ENCODE measurements at regions not wholly inside any gene's neighbourhood (a gene's known extent, or its start where the extent isn't known, plus 50 kb on each side); places are given as distances from the start of the nearest gene placed in this dataset.

GRCh38 chr22:22400964-22401363, 107.6 kb downstream of the ZNF280B start:
- no peak overlapping the region for H3K27ac Mint-ChIP-seq

GRCh38 chr22:22401381-22401780, 107.2 kb downstream of the ZNF280B start:
- Mint-ChIP-seq H3K27me3 (ENCODE audit: low read depth) (peaks cover 13% of the 10 kb centered on the region), H3K4me1 (ENCODE audit: low read depth) (no peaks in the 10 kb centered on the region), H3K9me3 (ENCODE audit: insufficient read depth) (no peaks in the 10 kb centered on the region), H3K36me3 (ENCODE audit: low read depth) (no peaks in the 10 kb centered on the region), H3K27ac (no peak overlapping the region), H3K4me3 (no peak overlapping the region)
- POLR2A ChIA-PET: no interaction called here
- ATAC-seq (no peak), DNase-seq (no peak)
- CTCF ChIA-PET: interaction anchor here (1.7 kb wide), 1 partner anchor 22 kb away, joined by 9 read pairs; no protein-coding TSS in a partner anchor

More at GRCh38 chr22:22400964-22401363, 107.6 kb downstream of the ZNF280B start:
- no peaks in the 10 kb centered on the region for H3K36me3 Mint-ChIP-seq (ENCODE audit: low read depth)
- DNase-seq: no peak
- H3K9me3 Mint-ChIP-seq (ENCODE audit: insufficient read depth): no peaks in the 10 kb centered on the region
- ChIA-PET POLR2A (interaction anchor here (0.8 kb wide), 1 partner anchor 16 kb away, joined by 3 read pairs; no protein-coding TSS in a partner anchor), CTCF (interaction anchor here (1.7 kb wide), 1 partner anchor 22 kb away, joined by 9 read pairs; no protein-coding TSS in a partner anchor)
- no peak overlapping the region for H3K4me3 Mint-ChIP-seq
- H3K27me3 Mint-ChIP-seq (ENCODE audit: low read depth): peaks cover 11% of the 10 kb centered on the region
- no peak for ATAC-seq
- no peaks in the 10 kb centered on the region for H3K4me1 Mint-ChIP-seq (ENCODE audit: low read depth)

DNA sequence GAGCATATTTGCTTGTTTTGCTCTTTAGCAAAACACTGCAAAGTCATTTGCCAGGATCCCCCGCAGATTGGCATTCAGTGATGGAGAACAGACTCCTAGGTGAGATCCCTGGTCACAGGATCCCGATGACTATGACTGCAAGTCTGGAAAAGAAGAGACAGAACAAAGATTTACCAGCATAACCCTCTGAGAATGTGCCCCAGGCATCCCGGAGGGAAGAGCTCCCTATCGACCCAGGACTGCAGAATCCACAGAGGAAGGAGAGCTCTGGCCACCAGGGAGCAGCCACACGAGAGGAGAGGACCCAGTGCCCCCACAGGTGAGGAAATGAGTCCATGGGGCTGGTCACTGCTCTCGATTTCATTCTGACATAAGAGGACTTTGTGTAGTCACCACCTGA, 105.2 kb downstream of the ZNF280B start:
- Mint-ChIP-seq H3K27ac (no peak overlapping the region), H3K36me3 (ENCODE audit: low read depth) (no peaks in the 10 kb centered on the region), H3K27me3 (ENCODE audit: low read depth) (peaks cover 18% of the 10 kb centered on the region), H3K9me3 (ENCODE audit: insufficient read depth) (no peaks in the 10 kb centered on the region), H3K4me3 (no peak overlapping the region), H3K4me1 (ENCODE audit: low read depth) (no peaks in the 10 kb centered on the region)
- no peak for ATAC-seq
- ChIA-PET POLR2A (no interaction called here), CTCF (no interaction called here)
- DNase-seq: no peak

DNA sequence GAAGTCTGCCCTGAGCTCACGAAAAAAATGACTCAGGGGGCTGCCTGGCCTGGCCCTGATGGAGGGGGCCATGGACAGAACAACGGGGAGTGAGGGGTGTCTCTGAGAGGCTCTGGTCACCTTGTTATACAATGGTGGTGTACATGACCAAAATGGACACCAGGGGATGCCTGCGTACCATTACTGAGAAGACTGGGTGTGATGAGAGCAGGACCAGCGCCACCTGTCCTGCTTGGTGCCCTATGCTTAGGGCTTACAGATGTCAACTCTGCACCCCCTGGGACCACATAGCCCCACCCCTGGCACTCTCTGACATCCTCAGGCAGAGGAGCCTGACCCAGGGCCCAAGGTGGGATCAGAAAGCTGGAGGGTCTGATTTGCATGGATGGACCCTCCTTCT, 104.8 kb downstream of the ZNF280B start:
- CTCF ChIA-PET: no interaction called here
- Mint-ChIP-seq H3K9me3 (ENCODE audit: insufficient read depth) (no peaks in the 10 kb centered on the region), H3K4me3 (no peak overlapping the region), H3K27me3 (ENCODE audit: low read depth) (peaks cover 19% of the 10 kb centered on the region), H3K36me3 (ENCODE audit: low read depth) (no peaks in the 10 kb centered on the region), H3K4me1 (ENCODE audit: low read depth) (no peaks in the 10 kb centered on the region), H3K27ac (no peak overlapping the region)
- DNase-seq (peak; percentile 11), ATAC-seq (peak; percentile 53)
- POLR2A ChIA-PET: no interaction called here

GRCh38 chr22:22404598-22405284, 103.8 kb downstream of the ZNF280B start:
- ChIA-PET CTCF (interaction anchor here (1.0 kb wide), 1 partner anchor 18 kb away, joined by 5 read pairs; no protein-coding TSS in a partner anchor), POLR2A (no interaction called here)
- no peak overlapping the region for H3K4me3 Mint-ChIP-seq
- H3K27me3 Mint-ChIP-seq (ENCODE audit: low read depth): peaks cover 19% of the 10 kb centered on the region
- H3K36me3 Mint-ChIP-seq (ENCODE audit: low read depth): no peaks in the 10 kb centered on the region
- no peak overlapping the region for H3K27ac Mint-ChIP-seq
- no peak for ATAC-seq
- H3K4me1 Mint-ChIP-seq (ENCODE audit: low read depth): no peaks in the 10 kb centered on the region
- DNase-seq: peak; percentile 9
- no peaks in the 10 kb centered on the region for H3K9me3 Mint-ChIP-seq (ENCODE audit: insufficient read depth)

GRCh38 chr22:22406445-22407027, 102.0 kb downstream of the ZNF280B start:
- Mint-ChIP-seq H3K36me3 (ENCODE audit: low read depth) (no peaks in the 10 kb centered on the region), H3K4me1 (ENCODE audit: low read depth) (peaks cover 5% of the 10 kb centered on the region), H3K9me3 (ENCODE audit: insufficient read depth) (no peaks in the 10 kb centered on the region), H3K27me3 (ENCODE audit: low read depth) (peaks cover 23% of the 10 kb centered on the region), H3K27ac (no peak overlapping the region), H3K4me3 (no peak overlapping the region)
- peak; percentile 4 for DNase-seq
- ChIA-PET CTCF (interaction anchor here (0.9 kb wide), 2 partner anchors 16 kb away, joined by 3 to 4 read pairs; no protein-coding TSS in a partner anchor), POLR2A (no interaction called here)
- ATAC-seq: no peak

- no peak overlapping the region for H3K27ac Mint-ChIP-seq
These were observed 101.5 kb downstream of the ZNF280B start for GRCh38 chr22:22407061-22407460.

GRCh38 chr22:22408269-22408668, 100.3 kb downstream of the ZNF280B start:
- DNase-seq: peak; percentile 7
- Mint-ChIP-seq H3K36me3 (ENCODE audit: low read depth) (no peaks in the 10 kb centered on the region), H3K4me1 (ENCODE audit: low read depth) (peaks cover 5% of the 10 kb centered on the region), H3K9me3 (ENCODE audit: insufficient read depth) (no peaks in the 10 kb centered on the region), H3K27ac (no peak overlapping the region), H3K27me3 (ENCODE audit: low read depth) (peaks cover 38% of the 10 kb centered on the region), H3K4me3 (no peak overlapping the region)
- ChIA-PET POLR2A (interaction anchor here (0.6 kb wide), 1 partner anchor 312 kb away, joined by 3 read pairs; no protein-coding TSS in a partner anchor), CTCF (interaction anchor here (1.0 kb wide), 1 partner anchor 15 kb away, joined by 4 read pairs; no protein-coding TSS in a partner anchor)
- no peak for ATAC-seq

More at GRCh38 chr22:22407061-22407460, 101.5 kb downstream of the ZNF280B start:
- H3K27me3 Mint-ChIP-seq (ENCODE audit: low read depth): peaks cover 28% of the 10 kb centered on the region
- no peak overlapping the region for H3K4me3 Mint-ChIP-seq
- CTCF ChIA-PET: interaction anchor here (0.9 kb wide), 1 partner anchor 15 kb away, joined by 4 read pairs; no protein-coding TSS in a partner anchor
- H3K4me1 Mint-ChIP-seq (ENCODE audit: low read depth): peaks cover 5% of the 10 kb centered on the region
- POLR2A ChIA-PET: no interaction called here
- peak; percentile 9 for DNase-seq
- H3K36me3 Mint-ChIP-seq (ENCODE audit: low read depth): no peaks in the 10 kb centered on the region
- no peaks in the 10 kb centered on the region for H3K9me3 Mint-ChIP-seq (ENCODE audit: insufficient read depth)
- no peak for ATAC-seq

GRCh38 chr22:22408731-22409696, 99.5 kb downstream of the ZNF280B start:
- ChIA-PET CTCF (interaction anchor here (1.0 kb wide), 1 partner anchor 14 kb away, joined by 4 read pairs; no protein-coding TSS in a partner anchor), POLR2A (interaction anchor here (0.6 kb wide), 1 partner anchor 312 kb away, joined by 3 read pairs; no protein-coding TSS in a partner anchor)
- peaks cover 46% of the 10 kb centered on the region for H3K27me3 Mint-ChIP-seq (ENCODE audit: low read depth)
- H3K4me3 Mint-ChIP-seq: no peak overlapping the region
- H3K27ac Mint-ChIP-seq: no peak overlapping the region
- no peaks in the 10 kb centered on the region for H3K36me3 Mint-ChIP-seq (ENCODE audit: low read depth)
- H3K9me3 Mint-ChIP-seq (ENCODE audit: insufficient read depth): no peaks in the 10 kb centered on the region
- peaks cover 5% of the 10 kb centered on the region for H3K4me1 Mint-ChIP-seq (ENCODE audit: low read depth)
- DNase-seq (peak; percentile 26), ATAC-seq (peak; percentile 49)

DNA sequence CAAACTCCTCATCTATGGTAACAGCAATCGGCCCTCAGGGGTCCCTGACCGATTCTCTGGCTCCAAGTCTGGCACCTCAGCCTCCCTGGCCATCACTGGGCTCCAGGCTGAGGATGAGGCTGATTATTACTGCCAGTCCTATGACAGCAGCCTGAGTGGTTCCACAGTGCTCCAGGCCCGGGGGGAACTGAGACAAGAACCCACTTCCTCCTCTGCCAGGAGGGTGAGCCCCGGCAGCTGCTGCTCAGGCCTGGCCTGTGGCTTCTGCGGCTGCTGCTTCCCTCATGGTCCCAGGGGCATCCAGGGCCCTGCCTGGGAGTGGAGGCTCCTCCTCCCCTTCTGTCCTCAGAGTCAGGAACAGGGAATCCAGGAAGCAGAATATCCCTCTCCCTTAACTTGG, 98.4 kb downstream of the ZNF280B start:
- H3K27ac Mint-ChIP-seq: no peak overlapping the region
- POLR2A ChIA-PET: no interaction called here
- H3K9me3 Mint-ChIP-seq (ENCODE audit: insufficient read depth): no peaks in the 10 kb centered on the region
- ATAC-seq (no peak), DNase-seq (peak; percentile 22)
- CTCF ChIA-PET: interaction anchor here (1.4 kb wide), 1 partner anchor 13 kb away, joined by 4 read pairs; no protein-coding TSS in a partner anchor
- peaks cover 5% of the 10 kb centered on the region for H3K4me1 Mint-ChIP-seq (ENCODE audit: low read depth)
- H3K36me3 Mint-ChIP-seq (ENCODE audit: low read depth): no peaks in the 10 kb centered on the region
- H3K4me3 Mint-ChIP-seq: no peak overlapping the region
- peaks cover 53% of the 10 kb centered on the region for H3K27me3 Mint-ChIP-seq (ENCODE audit: low read depth)

DNA sequence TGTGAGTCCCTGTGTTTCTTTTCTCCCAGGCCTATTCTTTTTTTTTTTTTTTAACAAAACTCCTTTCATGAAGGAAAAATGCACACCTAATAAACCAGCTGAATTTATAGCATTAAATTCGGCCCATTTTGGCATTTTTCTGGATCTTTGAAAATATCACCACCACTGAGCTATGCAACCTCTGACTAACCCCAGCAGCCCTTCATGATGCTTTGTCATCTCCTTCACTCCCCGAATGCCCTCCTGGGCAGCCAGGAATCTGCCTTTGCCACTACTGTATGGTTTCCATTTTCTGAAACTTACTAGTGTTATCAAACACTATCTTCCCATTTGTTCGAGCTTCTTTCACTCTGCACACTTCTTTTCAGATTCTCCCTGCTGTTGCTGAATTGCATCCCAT, 97.9 kb downstream of the ZNF280B start:
- Mint-ChIP-seq H3K27ac (no peak overlapping the region), H3K27me3 (ENCODE audit: low read depth) (peaks cover 56% of the 10 kb centered on the region)
- CTCF ChIA-PET: interaction anchor here (1.4 kb wide), 1 partner anchor 12 kb away, joined by 4 read pairs; no protein-coding TSS in a partner anchor

More for the DNA sequence above, 97.9 kb downstream of the ZNF280B start:
- DNase-seq: no peak
- Mint-ChIP-seq H3K4me1 (ENCODE audit: low read depth) (peaks cover 5% of the 10 kb centered on the region), H3K9me3 (ENCODE audit: insufficient read depth) (no peaks in the 10 kb centered on the region), H3K4me3 (no peak overlapping the region), H3K36me3 (ENCODE audit: low read depth) (no peaks in the 10 kb centered on the region)
- POLR2A ChIA-PET: no interaction called here
- no peak for ATAC-seq
